Gastrocnemius medialis (tissue), 4 donors: ENCODE measurements at regions not wholly inside any gene's neighbourhood (a gene's known extent, or its start where the extent isn't known, plus 50 kb on each side); places are given as distances from the start of the nearest gene placed in this dataset.

ENCODE experiments used
- CTCF ChIP-seq, 5 experiments: fragments of 450-650 bp in 3 of 5; fragments of 200-600 bp in 2 of 5; sonication (generic) in 2 of 5; IDR thresholded peaks in 4 of 5; conservative IDR thresholded peaks in 1 of 5; 1 replicate in 4 of 5; 2 replicates in 1 of 5; pipeline ENCODE4 v1.5.1; 2016 to 2019; ENCODE audit warnings: antibody characterized with exemption in 5 of 5, mild to moderate bottlenecking in 3 of 5, moderate library complexity in 3 of 5
- POLR2A ChIP-seq, 2 donors: fragments of 450-650 bp; IDR thresholded peaks; one replicate each; pipeline ENCODE4 v1.6.1; 2017; ENCODE audit warnings: antibody characterized with exemption in 2 of 2, mild to moderate bottlenecking in 2 of 2, moderate library complexity in 2 of 2

GRCh38 chr5:8258801-8259200 is 389.9 kb downstream of the MTRR start:
- TF ChIP-seq POLR2A (IDR thresholded peaks at IDR 0.05) (no peak), CTCF (IDR thresholded peaks at IDR 0.05 in 4 of 5, conservative IDR thresholded peaks at IDR 0.05 in 1 of 5) (no peak)
